ENCODE measurements at regions not wholly inside any gene's neighbourhood (a gene's known extent, or its start where the extent isn't known, plus 50 kb on each side); places are given as distances from the start of the nearest gene placed in this dataset.

- CTCF ChIA-PET = interaction anchor here (0.6 kb wide), 1 partner anchor 13 kb away, joined by 3 read pairs; no protein-coding TSS in a partner anchor
These were observed 1231.6 kb upstream of the CELF2 start for GRCh38 chr10:9786101-9786500.

GRCh38 chr10:9786576-9786975 is 1231.1 kb upstream of the CELF2 start:
- CTCF ChIA-PET = no interaction called here
- TF ChIP-seq, protein P1, sequence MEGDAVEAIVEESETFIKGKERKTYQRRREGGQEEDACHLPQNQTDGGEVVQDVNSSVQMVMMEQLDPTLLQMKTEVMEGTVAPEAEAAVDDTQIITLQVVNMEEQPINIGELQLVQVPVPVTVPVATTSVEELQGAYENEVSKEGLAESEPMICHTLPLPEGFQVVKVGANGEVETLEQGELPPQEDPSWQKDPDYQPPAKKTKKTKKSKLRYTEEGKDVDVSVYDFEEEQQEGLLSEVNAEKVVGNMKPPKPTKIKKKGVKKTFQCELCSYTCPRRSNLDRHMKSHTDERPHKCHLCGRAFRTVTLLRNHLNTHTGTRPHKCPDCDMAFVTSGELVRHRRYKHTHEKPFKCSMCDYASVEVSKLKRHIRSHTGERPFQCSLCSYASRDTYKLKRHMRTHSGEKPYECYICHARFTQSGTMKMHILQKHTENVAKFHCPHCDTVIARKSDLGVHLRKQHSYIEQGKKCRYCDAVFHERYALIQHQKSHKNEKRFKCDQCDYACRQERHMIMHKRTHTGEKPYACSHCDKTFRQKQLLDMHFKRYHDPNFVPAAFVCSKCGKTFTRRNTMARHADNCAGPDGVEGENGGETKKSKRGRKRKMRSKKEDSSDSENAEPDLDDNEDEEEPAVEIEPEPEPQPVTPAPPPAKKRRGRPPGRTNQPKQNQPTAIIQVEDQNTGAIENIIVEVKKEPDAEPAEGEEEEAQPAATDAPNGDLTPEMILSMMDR (conservative IDR thresholded peaks at IDR 0.05; ENCODE audit: low read depth) = no peak

More at GRCh38 chr10:9786101-9786500, 1231.6 kb upstream of the CELF2 start:
- DNase-seq (ENCODE audit: low spot score) = peak; percentile 19
- no peak overlapping the region for H3K27ac ChIP-seq
- POLR2A ChIA-PET (ENCODE audit: low non-redundant PET) = no interaction called here
- TF ChIP-seq, protein P1 (conservative IDR thresholded peaks at IDR 0.05; ENCODE audit: low read depth) = no peak

DNA sequence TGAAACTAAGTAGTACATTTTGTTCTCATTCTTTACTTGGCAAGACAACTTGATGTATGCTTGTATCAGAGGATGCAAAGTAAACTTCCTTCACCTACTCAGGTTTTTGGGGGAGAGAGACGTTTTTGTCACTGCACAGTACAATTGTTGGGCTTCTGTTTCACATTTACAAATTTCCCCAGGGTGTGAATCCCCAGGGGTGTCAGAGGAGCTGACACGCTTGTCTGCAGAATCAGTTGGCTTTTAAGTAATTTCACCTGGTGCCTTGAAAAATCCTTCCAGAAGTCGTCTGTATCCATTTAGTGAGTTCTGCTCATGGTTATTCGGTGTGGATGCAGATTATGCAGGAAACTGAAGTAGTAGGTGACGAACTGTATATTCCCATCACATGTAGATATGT is 1227.7 kb upstream of the CELF2 start:
- no peak for DNase-seq (ENCODE audit: low spot score)
- CTCF ChIA-PET = no interaction called here

More at GRCh38 chr10:9786576-9786975, 1231.1 kb upstream of the CELF2 start:
- POLR2A ChIA-PET (ENCODE audit: low non-redundant PET) = no interaction called here
- H3K27ac ChIP-seq = no peak overlapping the region
- peak; percentile 63 for DNase-seq (ENCODE audit: low spot score)

DNA sequence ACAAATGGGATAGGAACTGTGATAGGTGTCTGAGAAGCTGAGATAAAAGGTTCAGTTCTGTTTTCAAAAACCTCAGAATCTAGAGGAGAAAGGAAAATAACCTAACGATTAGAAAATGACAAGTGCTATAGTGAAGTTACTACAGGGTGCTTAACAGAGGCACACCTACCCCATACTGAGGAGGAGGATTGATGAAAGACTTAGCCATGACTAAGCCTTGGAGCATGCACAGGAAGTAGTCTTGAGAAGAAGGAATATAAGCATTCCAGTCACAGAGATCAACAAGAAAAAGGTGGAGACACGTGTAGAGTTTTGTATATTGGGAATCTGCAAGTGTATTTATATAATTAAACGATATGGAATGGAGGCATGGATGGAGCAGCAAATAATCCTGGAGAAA is 1225.5 kb upstream of the CELF2 start:
- TF ChIP-seq, protein P1 (conservative IDR thresholded peaks at IDR 0.05; ENCODE audit: low read depth) = no peak
- ChIA-PET POLR2A (ENCODE audit: low non-redundant PET) (no interaction called here), CTCF (no interaction called here)
- H3K27ac ChIP-seq = no peak overlapping the region
- DNase-seq (ENCODE audit: low spot score) = peak; percentile 28

More for the DNA sequence above, 1227.7 kb upstream of the CELF2 start:
- POLR2A ChIA-PET (ENCODE audit: low non-redundant PET) = no interaction called here
- no peak overlapping the region for H3K27ac ChIP-seq
- TF ChIP-seq, protein P1 (conservative IDR thresholded peaks at IDR 0.05; ENCODE audit: low read depth) = no peak

DNA sequence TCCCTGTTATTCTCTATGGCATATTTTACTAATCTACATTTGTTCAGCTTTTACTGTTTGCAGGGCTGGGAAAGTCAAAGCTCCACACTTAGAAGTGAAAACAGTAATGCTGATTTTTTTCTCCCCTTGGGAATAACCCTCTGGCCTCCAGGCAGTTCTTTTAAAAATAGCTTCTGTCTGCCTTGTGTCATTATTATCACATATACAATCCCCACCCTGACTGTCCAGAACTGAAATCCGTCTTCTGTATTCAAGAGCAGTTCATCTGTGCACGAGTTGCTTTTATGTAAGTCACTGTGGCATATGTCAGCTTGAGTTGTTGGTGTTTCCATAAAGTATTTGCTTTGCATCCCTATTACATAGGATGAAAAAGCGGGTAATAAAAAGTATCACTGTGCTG is 1221.1 kb upstream of the CELF2 start:
- CTCF ChIA-PET = no interaction called here
- no peak for DNase-seq (ENCODE audit: low spot score)
- POLR2A ChIA-PET (ENCODE audit: low non-redundant PET) = no interaction called here
- TF ChIP-seq, protein P1 (conservative IDR thresholded peaks at IDR 0.05; ENCODE audit: low read depth) = no peak
- no peak overlapping the region for H3K27ac ChIP-seq

DNA sequence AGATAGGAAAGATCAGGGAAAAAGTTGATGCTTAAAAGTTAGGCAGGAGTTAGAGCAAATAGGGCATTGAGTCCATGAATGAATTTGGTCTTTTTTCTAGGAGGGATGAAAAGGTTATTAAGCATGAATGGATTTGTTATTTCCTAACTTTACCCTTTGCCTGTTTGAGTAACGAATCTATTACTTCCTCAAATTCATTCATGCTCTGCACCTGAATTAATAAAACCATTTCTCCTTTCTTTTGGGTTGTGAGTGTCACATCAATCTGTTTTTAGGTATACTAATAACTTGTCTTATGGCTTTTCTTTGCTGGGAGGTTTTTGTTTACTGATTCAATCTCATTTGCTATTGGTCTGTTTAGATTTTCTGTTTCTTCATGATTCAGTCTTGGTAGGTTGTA is 1217.7 kb upstream of the CELF2 start:
- H3K27ac ChIP-seq = no peak overlapping the region
- TF ChIP-seq, protein P1 (conservative IDR thresholded peaks at IDR 0.05; ENCODE audit: low read depth) = no peak
- ChIA-PET POLR2A (ENCODE audit: low non-redundant PET) (no interaction called here), CTCF (no interaction called here)
- no peak for DNase-seq (ENCODE audit: low spot score)

DNA sequence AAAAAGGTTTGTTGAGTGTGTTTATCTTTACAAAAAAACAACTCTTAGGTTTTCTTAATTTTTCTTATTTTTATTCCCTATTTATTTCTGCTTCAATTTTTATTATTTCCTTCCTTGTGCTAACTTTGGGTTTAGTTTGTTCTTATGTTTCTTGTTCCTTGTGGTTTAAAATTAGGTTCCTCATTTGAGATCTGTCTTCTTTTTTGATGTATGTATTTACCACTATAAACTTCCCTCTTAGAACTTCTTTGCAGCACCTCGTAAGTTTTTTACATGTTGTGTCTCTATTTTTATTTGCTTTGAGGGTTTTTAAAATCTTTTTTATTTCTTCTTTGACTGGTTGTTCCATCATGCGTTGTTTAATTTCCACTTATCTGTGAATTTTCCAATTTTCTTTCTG is 1217.1 kb upstream of the CELF2 start:
- ChIA-PET POLR2A (ENCODE audit: low non-redundant PET) (no interaction called here), CTCF (no interaction called here)
- no peak overlapping the region for H3K27ac ChIP-seq
- TF ChIP-seq, protein P1 (conservative IDR thresholded peaks at IDR 0.05; ENCODE audit: low read depth) = no peak
- DNase-seq (ENCODE audit: low spot score) = no peak

Data from RWPE1 (cell line).